RWPE2 (cell line): ENCODE measurements at regions not wholly inside any gene's neighbourhood (a gene's known extent, or its start where the extent isn't known, plus 50 kb on each side); places are given as distances from the start of the nearest gene placed in this dataset.

Experiments used
- ATAC-seq: fragments of 200-7000 bp; cut with Tn5 transposase; 3 replicates; pipeline ENCODE4 v1.9.1; 2021; ENCODE audit warnings: low read depth
- DNase-seq: peaks from one replicate; pipeline ENCODE4 v3.0.0-alpha.2; 2020; ENCODE audit warnings: low spot score
- H3K27ac ChIP-seq: fragments of 450-650 bp; 2 replicates; pipeline ENCODE4 v1.5.1; 2017; ENCODE audit warnings: mild to moderate bottlenecking; ENCODE audit not compliant: poor library complexity, severe bottlenecking
- H3K27me3 ChIP-seq: fragments of 250-450 bp; sonication (Bioruptor Pico); 2 replicates; pipeline ENCODE4 v1.5.1; 2021; ENCODE audit warnings: mild to moderate bottlenecking, moderate library complexity; ENCODE audit not compliant: insufficient read depth, poor library complexity, severe bottlenecking
- H3K36me3 ChIP-seq: fragments of 250-450 bp; sonication (Bioruptor Pico); 2 replicates; pipeline ENCODE4 v1.5.1; 2020; ENCODE audit warnings: low read depth, mild to moderate bottlenecking, moderate library complexity
- H3K4me1 ChIP-seq: fragments of 250-450 bp; sonication (Bioruptor Pico); 2 replicates; pipeline ENCODE4 v1.5.1; 2021; ENCODE audit warnings: mild to moderate bottlenecking, moderate library complexity; ENCODE audit not compliant: insufficient read depth, poor library complexity, severe bottlenecking
- H3K4me3 ChIP-seq: fragments of 250-450 bp; sonication (Bioruptor Pico); 2 replicates; pipeline ENCODE4 v1.5.1; 2021; ENCODE audit warnings: mild to moderate bottlenecking, moderate library complexity; ENCODE audit not compliant: severe bottlenecking
- H3K9me3 ChIP-seq: fragments of 250-450 bp; sonication (Bioruptor Pico); 2 replicates; pipeline ENCODE4 v1.5.1; 2021; ENCODE audit warnings: mild to moderate bottlenecking, moderate library complexity; ENCODE audit not compliant: severe bottlenecking
- CTCF ChIP-seq: fragments of 450-650 bp; IDR thresholded peaks from one replicate; pipeline ENCODE4 v1.5.1; 2017; ENCODE audit warnings: mild to moderate bottlenecking, moderate library complexity; ENCODE audit not compliant: poor library complexity, severe bottlenecking

- DNase-seq (no peak), ATAC-seq (no peak)
- no peak for TF ChIP-seq CTCF
- H3K4me3 ChIP-seq = no peak overlapping the region
- peaks cover 34% of the 10 kb centered on the region for H3K4me1 ChIP-seq
- no peak overlapping the region for H3K27ac ChIP-seq
- no peaks in the 10 kb centered on the region for H3K27me3 ChIP-seq
- H3K9me3 ChIP-seq = no peaks in the 10 kb centered on the region
- H3K36me3 ChIP-seq = no peaks in the 10 kb centered on the region
Measured at GRCh38 chr22:27667121-27667843, 134.3 kb downstream of the MN1 start.

GRCh38 chr22:27668828-27669797, 132.4 kb downstream of the MN1 start:
- H3K9me3 ChIP-seq = no peaks in the 10 kb centered on the region
- no peaks in the 10 kb centered on the region for H3K36me3 ChIP-seq
- peaks cover 18% of the 10 kb centered on the region for H3K4me1 ChIP-seq
- DNase-seq = peak; percentile 81
- no peaks in the 10 kb centered on the region for H3K27me3 ChIP-seq
- peak; percentile 97 for ATAC-seq
- no peak overlapping the region for H3K4me3 ChIP-seq
- no peak for TF ChIP-seq CTCF
- peak overlapping the region; percentile 44 for H3K27ac ChIP-seq

GRCh38 chr22:27669798-27670599, 131.6 kb downstream of the MN1 start:
- ATAC-seq = no peak
- no peaks in the 10 kb centered on the region for H3K9me3 ChIP-seq

More at GRCh38 chr22:27669798-27670599, 131.6 kb downstream of the MN1 start:
- H3K36me3 ChIP-seq = no peaks in the 10 kb centered on the region
- TF ChIP-seq CTCF = no peak
- no peak for DNase-seq
- peaks cover 18% of the 10 kb centered on the region for H3K4me1 ChIP-seq
- no peak overlapping the region for H3K4me3 ChIP-seq
- H3K27me3 ChIP-seq = no peaks in the 10 kb centered on the region
- H3K27ac ChIP-seq = peak overlapping the region; percentile 44
